ENCODE measurements at regions not wholly inside any gene's neighbourhood (a gene's known extent, or its start where the extent isn't known, plus 50 kb on each side); places are given as distances from the start of the nearest gene placed in this dataset.

DNA sequence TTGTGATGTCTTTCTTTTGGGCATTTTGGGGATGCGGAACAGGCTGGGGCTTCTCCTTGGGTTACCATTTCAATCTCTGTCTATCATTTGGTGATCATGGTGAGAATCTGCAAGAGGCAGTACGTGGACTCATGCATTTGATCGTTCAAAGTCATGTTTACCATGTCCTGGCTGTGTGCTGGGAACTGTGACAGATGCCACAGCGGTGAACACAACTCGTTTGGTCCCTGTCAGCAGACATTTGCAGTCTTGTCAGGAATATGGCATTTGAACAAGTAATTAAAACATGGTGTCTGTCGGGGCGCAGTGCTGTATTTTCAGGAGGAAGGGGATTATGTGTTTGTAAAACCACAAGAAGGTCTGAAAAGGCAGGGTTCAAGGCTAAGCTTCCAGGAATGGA is 103.3 kb upstream of the IGSF21 start:
- Histone ChIP-seq H3K9me3 (no peaks in the 10 kb centered on the region), H3K27ac (replicated peaks in 1 of 4) (no peak overlapping the region), H3K27me3 (peaks cover 0 to 81% (median 0%) of the 10 kb centered on the region in 4 donors), H3K36me3 (no peaks in the 10 kb centered on the region), H3K4me1 (no peaks in the 10 kb centered on the region), H3K4me3 (no peak overlapping the region)
- TF ChIP-seq, protein P1, sequence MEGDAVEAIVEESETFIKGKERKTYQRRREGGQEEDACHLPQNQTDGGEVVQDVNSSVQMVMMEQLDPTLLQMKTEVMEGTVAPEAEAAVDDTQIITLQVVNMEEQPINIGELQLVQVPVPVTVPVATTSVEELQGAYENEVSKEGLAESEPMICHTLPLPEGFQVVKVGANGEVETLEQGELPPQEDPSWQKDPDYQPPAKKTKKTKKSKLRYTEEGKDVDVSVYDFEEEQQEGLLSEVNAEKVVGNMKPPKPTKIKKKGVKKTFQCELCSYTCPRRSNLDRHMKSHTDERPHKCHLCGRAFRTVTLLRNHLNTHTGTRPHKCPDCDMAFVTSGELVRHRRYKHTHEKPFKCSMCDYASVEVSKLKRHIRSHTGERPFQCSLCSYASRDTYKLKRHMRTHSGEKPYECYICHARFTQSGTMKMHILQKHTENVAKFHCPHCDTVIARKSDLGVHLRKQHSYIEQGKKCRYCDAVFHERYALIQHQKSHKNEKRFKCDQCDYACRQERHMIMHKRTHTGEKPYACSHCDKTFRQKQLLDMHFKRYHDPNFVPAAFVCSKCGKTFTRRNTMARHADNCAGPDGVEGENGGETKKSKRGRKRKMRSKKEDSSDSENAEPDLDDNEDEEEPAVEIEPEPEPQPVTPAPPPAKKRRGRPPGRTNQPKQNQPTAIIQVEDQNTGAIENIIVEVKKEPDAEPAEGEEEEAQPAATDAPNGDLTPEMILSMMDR (IDR thresholded peaks at IDR 0.05), result no peak
- no peak for TF ChIP-seq POLR2AphosphoS5 (IDR thresholded peaks at IDR 0.05)
- no peak for TF ChIP-seq POLR2A (IDR thresholded peaks at IDR 0.05; ENCODE audit: low read depth)
- TF ChIP-seq EP300 (IDR thresholded peaks at IDR 0.05), result no peak
- 94% methylated on average over 4 of the region's 7 CpGs for WGBS
- DNase-seq (ENCODE audit: extremely low spot score), result no peak
- intact Hi-C loops (cut with DNase I), result no loop called here

DNA sequence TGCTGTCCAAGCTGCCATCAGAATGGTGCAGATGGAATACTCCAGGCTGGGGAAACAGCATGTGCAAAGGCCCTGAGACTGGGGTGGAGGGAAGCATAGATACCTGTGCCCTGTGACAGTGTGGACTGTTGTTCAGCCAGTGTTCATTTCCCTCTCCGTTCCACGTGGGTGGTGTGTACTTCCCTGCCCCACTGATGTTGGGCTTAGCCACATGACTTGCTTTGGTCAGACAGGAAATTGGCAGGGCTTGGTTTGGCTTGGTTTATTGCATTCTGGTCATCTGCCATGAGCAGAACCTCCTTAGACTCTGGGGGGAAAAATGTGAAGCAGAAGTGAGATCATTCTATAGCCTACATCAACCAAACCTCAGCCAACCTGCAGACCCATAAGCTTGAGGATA is 102.4 kb upstream of the IGSF21 start:
- DNase-seq (ENCODE audit: extremely low spot score), result no peak
- Histone ChIP-seq H3K4me1 (no peaks in the 10 kb centered on the region), H3K4me3 (no peak overlapping the region), H3K27me3 (peaks cover 0 to 82% (median 0%) of the 10 kb centered on the region in 4 donors), H3K27ac (replicated peaks in 1 of 4) (no peak overlapping the region), H3K9me3 (no peaks in the 10 kb centered on the region), H3K36me3 (no peaks in the 10 kb centered on the region)
- intact Hi-C loops (cut with DNase I), result no loop called here
- 52% methylated on average over 2 of the region's 2 CpGs for WGBS
- no peak for TF ChIP-seq POLR2AphosphoS5 (IDR thresholded peaks at IDR 0.05)
- TF ChIP-seq, protein P1 (IDR thresholded peaks at IDR 0.05), result no peak

DNA sequence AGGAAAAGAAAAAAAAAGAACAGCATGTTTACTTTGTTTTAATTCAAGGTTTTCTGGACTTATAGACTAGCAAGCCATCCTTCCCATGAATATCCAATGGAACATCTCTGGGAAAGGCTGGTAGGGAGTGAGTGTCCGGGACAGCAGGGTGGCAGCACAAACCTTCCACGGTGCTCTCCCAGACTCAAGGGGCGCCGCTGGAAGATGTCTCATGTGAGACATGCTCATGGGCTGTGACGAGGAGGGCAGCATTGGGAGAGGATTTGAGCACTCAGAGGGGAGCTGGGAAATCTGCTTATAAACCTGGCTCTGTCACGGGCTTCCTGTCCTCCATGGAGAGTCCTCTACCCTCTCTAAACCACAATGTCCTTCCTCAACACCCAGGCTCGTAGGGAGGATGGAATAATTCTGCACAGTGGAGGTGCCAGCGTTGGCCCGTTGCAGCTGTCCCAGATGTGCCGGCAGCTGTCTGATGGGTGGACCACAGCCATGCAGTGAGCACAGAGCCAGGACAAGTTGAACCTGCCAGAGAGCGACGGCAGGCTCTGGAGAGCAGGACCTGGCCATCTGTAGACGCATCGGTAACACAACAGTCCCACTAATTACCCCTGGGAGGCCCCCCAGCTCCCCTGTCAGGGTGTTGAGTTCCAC is 100.1 kb upstream of the IGSF21 start:
- WGBS, result 53% methylated on average over 13 of the region's 14 CpGs
- Histone ChIP-seq H3K27me3 (peaks cover 0 to 88% (median 0%) of the 10 kb centered on the region in 4 donors), H3K4me1 (no peaks in the 10 kb centered on the region), H3K27ac (replicated peaks in 1 of 4) (no peak overlapping the region), H3K36me3 (no peaks in the 10 kb centered on the region), H3K9me3 (no peaks in the 10 kb centered on the region), H3K4me3 (no peak overlapping the region)
- TF ChIP-seq, protein P1 (IDR thresholded peaks at IDR 0.05), result no peak
- no peak for TF ChIP-seq EP300 (IDR thresholded peaks at IDR 0.05)
- TF ChIP-seq POLR2A (IDR thresholded peaks at IDR 0.05; ENCODE audit: low read depth), result no peak
- TF ChIP-seq POLR2AphosphoS5 (IDR thresholded peaks at IDR 0.05), result no peak
- intact Hi-C loops (cut with DNase I), result no loop called here
- DNase-seq (ENCODE audit: extremely low spot score), result no peak

DNA sequence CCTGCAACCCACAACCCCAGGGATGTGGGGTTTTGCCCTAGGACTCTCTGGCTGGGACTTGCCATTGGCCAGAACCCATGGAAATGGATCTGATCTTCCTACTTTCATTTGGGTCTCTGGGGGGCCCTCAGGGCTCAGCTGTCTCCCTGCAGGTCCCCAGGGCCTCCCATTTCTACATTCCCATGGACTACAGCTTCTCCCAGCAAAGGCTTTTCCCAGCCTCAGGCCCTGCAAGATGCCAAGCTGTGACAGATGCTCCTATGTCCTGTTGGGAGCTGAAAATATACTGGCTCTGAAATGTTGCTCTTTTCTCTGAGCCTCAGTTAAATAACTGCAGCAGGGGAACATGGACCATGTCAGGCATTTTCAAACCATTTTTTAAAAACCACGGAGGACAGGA is 99.5 kb upstream of the IGSF21 start:
- no peak for TF ChIP-seq POLR2AphosphoS5 (IDR thresholded peaks at IDR 0.05)
- DNase-seq (ENCODE audit: extremely low spot score), result no peak
- Histone ChIP-seq H3K9me3 (no peaks in the 10 kb centered on the region), H3K27ac (replicated peaks in 1 of 4) (no peak overlapping the region), H3K4me1 (no peaks in the 10 kb centered on the region), H3K4me3 (no peak overlapping the region), H3K27me3 (peaks cover 0 to 88% (median 0%) of the 10 kb centered on the region in 4 donors), H3K36me3 (no peaks in the 10 kb centered on the region)
- WGBS, result 93% methylated on average over 1 of the region's 1 CpG
- intact Hi-C loops (cut with DNase I), result no loop called here

DNA sequence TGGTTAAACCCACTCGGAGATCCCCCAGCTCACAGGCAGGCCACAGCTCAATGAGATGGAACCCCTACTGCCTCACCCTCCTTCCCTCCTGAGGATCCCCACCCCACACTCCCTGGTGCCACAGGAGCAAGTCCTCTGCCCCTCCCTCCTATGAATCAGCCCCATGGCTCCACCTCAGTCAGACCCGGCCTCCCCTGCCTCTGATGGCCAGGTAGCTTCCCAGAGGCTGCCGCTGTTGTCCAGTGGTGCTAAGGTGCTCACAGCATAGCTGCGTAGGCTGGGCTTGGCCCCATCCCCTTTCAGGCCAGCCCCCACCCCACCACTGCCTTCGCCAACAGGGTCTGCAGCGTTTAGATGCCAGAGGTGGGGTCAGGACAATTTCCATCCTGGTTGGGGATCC is 98.5 kb upstream of the IGSF21 start:
- no peaks in the 10 kb centered on the region for H3K9me3 ChIP-seq
- H3K4me1 ChIP-seq, result no peaks in the 10 kb centered on the region
- TF ChIP-seq EP300 (IDR thresholded peaks at IDR 0.05) (no peak), POLR2AphosphoS5 (IDR thresholded peaks at IDR 0.05) (no peak), POLR2A (IDR thresholded peaks at IDR 0.05; ENCODE audit: low read depth) (no peak)
- TF ChIP-seq, protein P1 (IDR thresholded peaks at IDR 0.05), result no peak
- peaks cover 0 to 88% (median 0%) of the 10 kb centered on the region in 4 donors for H3K27me3 ChIP-seq
- no peak overlapping the region for H3K27ac ChIP-seq (replicated peaks in 1 of 4)
- intact Hi-C loops (cut with DNase I), result no loop called here
- no peak overlapping the region for H3K4me3 ChIP-seq
- DNase-seq (ENCODE audit: extremely low spot score), result no peak
- WGBS, result 62% methylated on average over 3 of the region's 6 CpGs
- no peaks in the 10 kb centered on the region for H3K36me3 ChIP-seq
